ENCODE measurements at regions not wholly inside any gene's neighbourhood (a gene's known extent, or its start where the extent isn't known, plus 50 kb on each side); places are given as distances from the start of the nearest gene placed in this dataset. TPM values are rescaled to one million over a fixed set of nuclear protein-coding genes. Genes with fewer than 3 reads are reported as not detected.

DNA sequence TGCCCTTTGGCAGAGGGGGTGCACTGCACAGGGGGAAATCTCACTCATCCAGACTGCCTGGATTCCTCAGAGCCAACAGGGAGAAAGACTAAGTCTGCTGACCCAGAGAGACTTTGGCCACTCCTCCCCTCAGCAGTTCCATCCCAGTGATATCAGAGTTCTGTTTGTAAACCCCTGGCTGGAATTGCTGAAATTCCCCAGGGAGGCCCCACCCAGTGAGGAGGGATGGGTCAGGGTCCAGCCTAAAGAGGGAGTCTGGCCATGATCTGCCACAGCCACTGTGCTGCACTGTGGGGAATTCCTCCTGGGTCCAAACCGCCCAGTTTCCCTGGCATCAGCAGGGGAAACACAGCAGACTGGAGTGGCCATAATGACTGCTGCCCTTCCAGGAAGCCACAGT lies 54.9 kb upstream of the USP15 start:
- Histone ChIP-seq H3K4me1 (ENCODE audit: insufficient read depth) (no peaks in the 10 kb centered on the region), H3K9me3 (ENCODE audit: low read depth) (no peaks in the 10 kb centered on the region), H3K9me2 (ENCODE audit: insufficient read depth) (no peaks in the 10 kb centered on the region), H3K79me2 (ENCODE audit: insufficient read depth) (no peaks in the 10 kb centered on the region), H3K27ac (no peak overlapping the region), H3K9ac (no peak overlapping the region), H3K36me3 (ENCODE audit: low read depth) (no peaks in the 10 kb centered on the region), H3K4me2 (ENCODE audit: unreplicated experiment) (no peak overlapping the region), H2AFZ (no peak overlapping the region), H3F3A (ENCODE audit: insufficient read depth) (no peaks in the 10 kb centered on the region), H3K27me3 (replicated peaks; ENCODE audit: insufficient read depth) (no peaks in the 10 kb centered on the region), H3K4me3 (no peak overlapping the region), H4K20me1 (ENCODE audit: insufficient read depth) (no peaks in the 10 kb centered on the region)
- DNase-seq: no peak
- in situ Hi-C loops (cut with MboI): no loop called here
- 60 to 64% methylated on average over 1 of the region's 1 CpG for WGBS, 2 experiments (ENCODE audit: low coverage in 1 of 2, low lambda C conversion rate in 2 of 2, missing lambda C conversion rate in 2 of 2)
- TF ChIP-seq EZH2phosphoT487 (IDR thresholded peaks at IDR 0.05; ENCODE audit: insufficient read depth, low read depth) (no peak), EZH2 (IDR thresholded peaks at IDR 0.05; ENCODE audit: insufficient read depth, poor library complexity, severe bottlenecking) (no peak)

GRCh38 chr12:62207248-62207647 lies 53.0 kb upstream of the USP15 start:
- Histone ChIP-seq H3K9me2 (ENCODE audit: insufficient read depth) (no peaks in the 10 kb centered on the region), H3K79me2 (ENCODE audit: insufficient read depth) (no peaks in the 10 kb centered on the region), H3K4me2 (ENCODE audit: unreplicated experiment) (no peak overlapping the region), H3K4me1 (ENCODE audit: insufficient read depth) (no peaks in the 10 kb centered on the region), H3K9ac (no peak overlapping the region), H3K27me3 (replicated peaks; ENCODE audit: insufficient read depth) (no peaks in the 10 kb centered on the region), H3F3A (ENCODE audit: insufficient read depth) (no peaks in the 10 kb centered on the region), H3K4me3 (no peak overlapping the region), H3K27ac (no peak overlapping the region), H2AFZ (no peak overlapping the region), H4K20me1 (ENCODE audit: insufficient read depth) (no peaks in the 10 kb centered on the region), H3K36me3 (ENCODE audit: low read depth) (no peaks in the 10 kb centered on the region), H3K9me3 (ENCODE audit: low read depth) (no peaks in the 10 kb centered on the region)
- 18 to 55% methylated on average over 1 of the region's 1 CpG for WGBS, 2 experiments (ENCODE audit: low coverage in 1 of 2, low lambda C conversion rate in 2 of 2, missing lambda C conversion rate in 2 of 2)
- TF ChIP-seq EZH2phosphoT487 (IDR thresholded peaks at IDR 0.05; ENCODE audit: insufficient read depth, low read depth) (no peak), EZH2 (IDR thresholded peaks at IDR 0.05; ENCODE audit: insufficient read depth, poor library complexity, severe bottlenecking) (no peak)
- in situ Hi-C loops (cut with MboI): no loop called here
- no peak for DNase-seq

Small RNA genes lying in the stretch of these regions (small RNA-seq; reads per million reads assigned to genes)
- not detected for gene RF00019 (ENCODE audit: low read depth, low replicate concordance)
- gene RF00413 (ENCODE audit: low read depth, low replicate concordance): not detected
